NT2/D1 (cell line): ENCODE measurements at regions not wholly inside any gene's neighbourhood (a gene's known extent, or its start where the extent isn't known, plus 50 kb on each side); places are given as distances from the start of the nearest gene placed in this dataset.

Source experiments
- DNase-seq: peaks from one replicate; pipeline ENCODE4 v3.0.0-alpha.2; 2011; ENCODE audit warnings: low read depth, low spot score
- H3K27me3 ChIP-seq: 2 replicates; pipeline ENCODE4 v1.6.0; 2011; ENCODE audit warnings: mild to moderate bottlenecking; ENCODE audit not compliant: insufficient read length, insufficient read depth
- H3K36me3 ChIP-seq: 2 replicates; pipeline ENCODE4 v1.6.1; 2011; ENCODE audit warnings: mild to moderate bottlenecking, low read length, mixed read lengths; ENCODE audit not compliant: insufficient read depth, insufficient read length
- H3K4me1 ChIP-seq: 2 replicates; pipeline ENCODE4 v1.5.1; 2011; ENCODE audit not compliant: insufficient read depth, insufficient read length
- H3K4me3 ChIP-seq: 2 replicates; pipeline ENCODE4 v1.5.1; 2011; ENCODE audit warnings: low read depth; ENCODE audit not compliant: insufficient read length
- H3K9ac ChIP-seq: 2 replicates; pipeline ENCODE4 v1.6.0; 2011; ENCODE audit warnings: low read depth; ENCODE audit not compliant: insufficient read length
- H3K9me3 ChIP-seq: 2 replicates; pipeline ENCODE4 v1.5.1; 2011; ENCODE audit warnings: mild to moderate bottlenecking, low read length; ENCODE audit not compliant: insufficient read depth
- SUZ12 ChIP-seq: IDR thresholded peaks from 2 replicates; pipeline ENCODE4 v1.6.1; 2011; ENCODE audit not compliant: insufficient read length, insufficient read depth; ENCODE audit errors: extremely low read depth
- YY1 ChIP-seq: IDR thresholded peaks from 2 replicates; pipeline ENCODE4 v1.6.1; 2011; ENCODE audit not compliant: insufficient read length, insufficient read depth
- ZNF274 ChIP-seq: IDR thresholded peaks from 2 replicates; pipeline ENCODE4 v1.6.1; 2011; ENCODE audit warnings: mild to moderate bottlenecking, low read depth, low read length

- TF ChIP-seq SUZ12 (no peak), ZNF274 (no peak), YY1 (no peak)
- Histone ChIP-seq H3K4me1 (no peaks in the 10 kb centered on the region), H3K4me3 (no peak overlapping the region), H3K27me3 (no peaks in the 10 kb centered on the region), H3K36me3 (no peaks in the 10 kb centered on the region), H3K9ac (no peak overlapping the region), H3K9me3 (no peaks in the 10 kb centered on the region)
- no peak for DNase-seq
Observed at GRCh38 chr22:35195821-35196220, 61.5 kb upstream of the HMGXB4 start.

DNA sequence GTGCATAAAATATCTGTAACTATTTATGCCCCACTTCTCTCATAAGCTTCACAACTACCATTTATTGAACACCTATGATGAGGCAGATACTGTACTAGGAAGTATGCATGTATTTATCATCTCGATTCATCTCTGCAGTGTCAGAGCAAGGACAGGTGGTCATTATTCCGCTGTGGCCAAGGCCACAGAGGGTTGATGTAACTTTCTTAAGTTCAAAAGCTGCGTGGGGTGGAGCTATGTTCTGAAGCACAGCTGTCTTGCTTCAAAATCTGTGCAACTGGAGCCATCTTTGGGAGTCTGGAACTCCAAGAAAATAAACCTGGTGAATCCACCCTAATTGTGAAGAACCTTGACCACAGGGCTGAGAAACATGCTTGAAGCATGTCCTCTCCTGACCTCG, 60.2 kb upstream of the HMGXB4 start:
- no peaks in the 10 kb centered on the region for H3K4me1 ChIP-seq
- H3K4me3 ChIP-seq: no peak overlapping the region
- no peak overlapping the region for H3K9ac ChIP-seq
- H3K27me3 ChIP-seq: no peaks in the 10 kb centered on the region
- H3K36me3 ChIP-seq: no peaks in the 10 kb centered on the region
- TF ChIP-seq YY1: no peak
- TF ChIP-seq SUZ12: no peak
- TF ChIP-seq ZNF274: no peak
- no peaks in the 10 kb centered on the region for H3K9me3 ChIP-seq
- no peak for DNase-seq

- Histone ChIP-seq H3K9me3 (no peaks in the 10 kb centered on the region), H3K4me3 (no peak overlapping the region), H3K27me3 (no peaks in the 10 kb centered on the region), H3K36me3 (no peaks in the 10 kb centered on the region), H3K4me1 (no peaks in the 10 kb centered on the region), H3K9ac (no peak overlapping the region)
- DNase-seq: no peak
- TF ChIP-seq SUZ12: no peak
- TF ChIP-seq YY1: no peak
- no peak for TF ChIP-seq ZNF274
Observed at GRCh38 chr22:35197886-35198285, 59.4 kb upstream of the HMGXB4 start.

DNA sequence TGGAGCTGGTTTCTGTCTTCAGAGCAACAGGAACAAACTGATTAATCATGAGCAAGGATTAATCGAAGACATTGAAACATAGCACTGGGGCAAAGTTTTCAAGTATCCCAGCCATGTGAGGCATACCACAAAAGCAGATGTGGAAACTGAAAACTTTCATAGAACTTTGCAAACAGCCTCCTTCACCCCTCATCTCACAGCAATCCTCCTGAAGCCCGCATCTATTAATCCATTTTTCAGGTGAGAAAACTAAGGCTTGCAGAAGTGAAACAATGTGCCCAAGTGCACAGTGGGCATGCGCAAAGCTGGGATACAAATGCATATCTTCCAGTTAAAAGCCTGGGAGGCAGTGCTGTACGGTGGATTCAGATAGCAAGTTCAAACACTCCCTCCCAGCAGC, 58.6 kb upstream of the HMGXB4 start:
- Histone ChIP-seq H3K27me3 (no peaks in the 10 kb centered on the region), H3K9me3 (no peaks in the 10 kb centered on the region), H3K4me1 (no peaks in the 10 kb centered on the region), H3K9ac (no peak overlapping the region), H3K36me3 (no peaks in the 10 kb centered on the region), H3K4me3 (no peak overlapping the region)
- no peak for TF ChIP-seq ZNF274
- TF ChIP-seq YY1: no peak
- no peak for TF ChIP-seq SUZ12
- no peak for DNase-seq

DNA sequence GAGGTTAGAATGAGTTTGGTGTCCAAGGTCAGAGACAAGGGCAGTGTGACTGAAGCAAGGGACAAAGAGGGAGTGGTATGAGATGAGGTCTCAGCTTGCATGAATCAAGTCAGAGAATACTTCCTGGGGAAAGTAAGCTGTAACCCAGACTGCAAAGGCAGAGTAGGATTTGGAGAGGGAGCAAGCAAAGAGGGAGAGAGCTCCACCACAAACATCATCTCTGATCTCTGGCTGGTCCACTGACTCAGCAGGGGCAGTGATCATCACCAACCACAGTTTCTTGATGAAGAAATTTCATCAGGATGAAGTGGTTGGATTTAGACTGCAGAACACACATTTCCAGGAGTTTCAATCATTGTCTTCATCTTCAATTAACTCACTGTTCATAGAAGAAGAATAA, 54.9 kb upstream of the HMGXB4 start:
- H3K9ac ChIP-seq: no peak overlapping the region
- H3K9me3 ChIP-seq: no peaks in the 10 kb centered on the region
- no peaks in the 10 kb centered on the region for H3K27me3 ChIP-seq
- no peaks in the 10 kb centered on the region for H3K36me3 ChIP-seq
- no peak overlapping the region for H3K4me3 ChIP-seq
- TF ChIP-seq SUZ12 (no peak), ZNF274 (no peak), YY1 (no peak)
- peaks cover 2% of the 10 kb centered on the region for H3K4me1 ChIP-seq
- DNase-seq: no peak

GRCh38 chr22:35203583-35203982, 53.7 kb upstream of the HMGXB4 start:
- TF ChIP-seq YY1 (no peak), ZNF274 (no peak), SUZ12 (no peak)
- Histone ChIP-seq H3K4me1 (peaks cover 4% of the 10 kb centered on the region), H3K36me3 (no peaks in the 10 kb centered on the region), H3K9ac (no peak overlapping the region), H3K9me3 (no peaks in the 10 kb centered on the region), H3K4me3 (no peak overlapping the region), H3K27me3 (no peaks in the 10 kb centered on the region)
- no peak for DNase-seq

GRCh38 chr22:35204807-35205775, 52.2 kb upstream of the HMGXB4 start:
- no peak for DNase-seq
- H3K9ac ChIP-seq: no peak overlapping the region

More at GRCh38 chr22:35204807-35205775, 52.2 kb upstream of the HMGXB4 start:
- Histone ChIP-seq H3K4me3 (no peak overlapping the region), H3K36me3 (no peaks in the 10 kb centered on the region), H3K9me3 (no peaks in the 10 kb centered on the region), H3K27me3 (no peaks in the 10 kb centered on the region), H3K4me1 (peaks cover 4% of the 10 kb centered on the region)
- TF ChIP-seq ZNF274 (no peak), SUZ12 (no peak), YY1 (no peak)
